GM12878 (cell line): ENCODE measurements at regions not wholly inside any gene's neighbourhood (a gene's known extent, or its start where the extent isn't known, plus 50 kb on each side); places are given as distances from the start of the nearest gene placed in this dataset.

Source experiments
- ATAC-seq: fragments of 200-7000 bp; cut with Tn5 transposase; 3 replicates; pipeline ENCODE4 v1.9.1; 2020; ENCODE audit warnings: mild to moderate bottlenecking, moderate library complexity
- BruUV-seq: library from RNA; stranded (reverse); fragments of 400-500 nt; replicated peaks from 2 replicates; lab custom pipeline; 2021; lab: Mats Ljungman, UMichigan
- CTCF ChIA-PET: fragments of 300-600 bp; sonication (Branson Sonifier 250); formaldehyde crosslinking; extraction: SDS; loops from one replicate; lab custom pipeline; 2021; ENCODE audit warnings: inconsistent platforms; lab: Yijun Ruan, JAX
- POLR2A ChIA-PET: fragments of 350-600 bp; formaldehyde crosslinking; extraction: SDS; loops from one replicate; lab custom pipeline; 2021; ENCODE audit warnings: inconsistent platforms; lab: Charles Lee
- RAD21 ChIA-PET: fragments of 300-600 bp; sonication (Branson Sonifier 250); formaldehyde crosslinking; loops from one replicate; lab custom pipeline; 2023; ENCODE audit warnings: antibody characterized with exemption; ENCODE audit not compliant: unreplicated experiment; lab: Charles Lee
- SMC1A ChIA-PET: fragments of 300-600 bp; sonication (Branson Sonifier 250); formaldehyde crosslinking; loops from one replicate; lab custom pipeline; 2023; ENCODE audit not compliant: unreplicated experiment, uncharacterized antibody; lab: Charles Lee
- DNase-seq: peaks from one replicate; pipeline ENCODE4 v3.0.0-alpha.2; 2011; ENCODE audit warnings: low read depth, low spot score
- FAIRE-seq: peaks from 3 replicates; lab custom pipeline; 2011; peaks lifted over from hg19 to GRCh38; lab: Jason Lieb, UNC
- H2AFZ ChIP-seq: 2 replicates; pipeline ENCODE4 v1.6.0; 2011; ENCODE audit warnings: low read depth, low read length, control low read depth; ENCODE audit not compliant: control insufficient read depth
- H3K27ac ChIP-seq: 2 replicates; pipeline ENCODE4 v1.5.1; 2011; ENCODE audit warnings: control low read depth; ENCODE audit not compliant: control insufficient read depth, insufficient read depth
- H3K27me3 ChIP-seq, 2 experiments: replicated peaks in 1 of 2; 2 replicates each; pipeline versions ENCODE4 v1.6.0 to v1.6.1; 2011; ENCODE audit warnings: low read length in 1 of 2; ENCODE audit not compliant: control insufficient read depth in 2 of 2, insufficient read depth in 2 of 2
- H3K36me3 ChIP-seq, 2 experiments: 2 replicates each; pipeline ENCODE4 v1.5.1; 2011; ENCODE audit warnings: low read length in 1 of 2; ENCODE audit not compliant: control insufficient read depth in 2 of 2, insufficient read depth in 2 of 2
- H3K4me1 ChIP-seq: 2 replicates; pipeline ENCODE4 v1.6.1; 2011; ENCODE audit warnings: mild to moderate bottlenecking, low read length, moderate library complexity, mixed read lengths; ENCODE audit not compliant: control insufficient read depth, insufficient read depth
- H3K4me2 ChIP-seq: 2 replicates; pipeline ENCODE4 v1.6.0; 2011; ENCODE audit warnings: control low read depth; ENCODE audit not compliant: control insufficient read depth, insufficient read depth
- H3K4me3 ChIP-seq: fragments of 200-600 bp; sonication (generic); 2 replicates; pipeline ENCODE4 v1.5.1; 2016
- H3K79me2 ChIP-seq: 2 replicates; pipeline ENCODE4 v1.6.0; 2011; ENCODE audit warnings: low read length; ENCODE audit not compliant: control insufficient read depth, insufficient read depth
- H3K9ac ChIP-seq: 2 replicates; pipeline ENCODE4 v1.8.0; 2011; ENCODE audit warnings: low read length, control low read depth, mixed read lengths; ENCODE audit not compliant: control insufficient read depth, insufficient read depth
- H3K9me3 ChIP-seq: replicated peaks from 3 replicates; pipeline ENCODE4 v1.5.1; 2011; ENCODE audit warnings: mild to moderate bottlenecking, low read length; ENCODE audit not compliant: control insufficient read depth, insufficient read depth
- H4K20me1 ChIP-seq: 2 replicates; pipeline ENCODE4 v1.6.0; 2011; ENCODE audit not compliant: control insufficient read depth, insufficient read depth
- CREB1 ChIP-seq: IDR thresholded peaks from 2 replicates; pipeline ENCODE4 v1.6.1; 2012; ENCODE audit warnings: low read depth, mild to moderate bottlenecking, inconsistent platforms
- CREM ChIP-seq: IDR thresholded peaks from 2 replicates; pipeline ENCODE4 v1.6.1; 2014; ENCODE audit warnings: antibody characterized with exemption, low read depth
- HDAC2 ChIP-seq: fragments of 200-600 bp; sonication (generic); IDR thresholded peaks from 2 replicates; pipeline ENCODE4 v1.6.1; 2017
- IKZF1 ChIP-seq: fragments of 450-650 bp; conservative IDR thresholded peaks from 2 replicates; pipeline ENCODE4 v1.6.1; 2017; ENCODE audit warnings: antibody characterized with exemption, mild to moderate bottlenecking
- IRF4 ChIP-seq: IDR thresholded peaks from 2 replicates; pipeline ENCODE4 v1.6.1; 2011; ENCODE audit warnings: low read depth, low read length
- LARP7 ChIP-seq: fragments of 450-650 bp; IDR thresholded peaks from 2 replicates; pipeline ENCODE4 v1.6.1; 2017; ENCODE audit warnings: mild to moderate bottlenecking
- PML ChIP-seq: IDR thresholded peaks from 2 replicates; pipeline ENCODE4 v1.6.1; 2012; ENCODE audit warnings: low read length, inconsistent platforms
- POLR2A ChIP-seq: IDR thresholded peaks from 2 replicates; pipeline ENCODE4 v1.6.1; 2011; ENCODE audit warnings: low read depth, mild to moderate bottlenecking, low read length
- SMAD1 ChIP-seq: fragments of 450-650 bp; IDR thresholded peaks from 2 replicates; pipeline ENCODE4 v1.6.1; 2018; ENCODE audit warnings: mild to moderate bottlenecking, low read depth; ENCODE audit not compliant: partially characterized antibody
- WGBS: methylation state at CpG from one replicate; pipeline ENCODE4 v1.1.6; 2016; ENCODE audit warnings: low lambda C conversion rate; ENCODE audit not compliant: insufficient replicate concordance, insufficient coverage; ENCODE audit errors: missing lambda C conversion rate; 5-methylcytosine and 5-hydroxymethylcytosine counted together
- in situ Hi-C: fragments of 300-500 bp; cut with MboI; formaldehyde crosslinking; loops from 9 replicates; pipeline ENCODE4 v1.14.3; 2018; ENCODE audit warnings: mixed read lengths
- intact Hi-C: fragments of 100-400 bp; cut with micrococcal nuclease; formaldehyde crosslinking; loops from one replicate; pipeline ENCODE4 v1.14.2; 2022; ENCODE audit not compliant: unreplicated experiment
- TF ChIP-seq, protein P1 (sequence below): fragments of 450-650 bp; IDR thresholded peaks from 2 replicates; pipeline ENCODE4 v1.6.1; 2017; ENCODE audit warnings: mild to moderate bottlenecking
- TF ChIP-seq, protein P2 (sequence below): IDR thresholded peaks from 2 replicates; pipeline ENCODE4 v1.6.1; 2011; ENCODE audit warnings: mild to moderate bottlenecking, low read depth, low read length, moderate library complexity; ENCODE audit not compliant: insufficient replicate concordance

DNA sequence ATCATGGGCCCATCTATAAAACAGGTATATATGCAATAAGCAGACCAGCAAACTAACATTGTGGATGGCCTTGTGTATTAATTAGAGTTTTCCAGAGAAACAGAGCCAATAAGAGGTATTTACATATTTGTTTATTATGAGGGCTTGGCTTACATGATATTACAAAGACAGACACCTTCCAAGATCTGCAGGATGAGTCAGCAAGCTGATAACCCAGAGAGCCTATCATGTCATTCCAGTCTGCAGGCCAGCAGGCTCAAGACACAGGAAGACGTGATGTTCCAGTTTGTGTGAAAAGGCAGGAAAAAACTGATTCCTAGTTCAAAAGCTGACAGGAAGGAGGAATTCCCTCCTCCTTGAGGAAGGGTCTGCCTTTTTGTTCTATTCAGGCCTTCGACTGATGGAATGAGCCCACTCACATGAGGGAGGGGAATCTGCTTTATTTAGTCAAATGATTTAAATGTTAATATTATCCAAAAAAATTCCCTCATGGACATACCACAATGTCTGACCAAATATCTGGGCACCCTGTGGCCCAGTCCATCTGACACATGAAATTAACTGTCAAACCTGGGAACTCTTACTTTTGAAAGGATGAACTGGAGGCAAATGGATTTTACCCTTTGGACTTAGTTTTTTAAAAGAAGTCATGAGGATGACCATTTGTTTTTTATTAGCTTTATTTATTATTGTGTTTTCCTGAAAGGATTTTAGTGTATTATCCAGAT is 161.2 kb upstream of the CHD1 start (continued):
- TF ChIP-seq, protein P1, sequence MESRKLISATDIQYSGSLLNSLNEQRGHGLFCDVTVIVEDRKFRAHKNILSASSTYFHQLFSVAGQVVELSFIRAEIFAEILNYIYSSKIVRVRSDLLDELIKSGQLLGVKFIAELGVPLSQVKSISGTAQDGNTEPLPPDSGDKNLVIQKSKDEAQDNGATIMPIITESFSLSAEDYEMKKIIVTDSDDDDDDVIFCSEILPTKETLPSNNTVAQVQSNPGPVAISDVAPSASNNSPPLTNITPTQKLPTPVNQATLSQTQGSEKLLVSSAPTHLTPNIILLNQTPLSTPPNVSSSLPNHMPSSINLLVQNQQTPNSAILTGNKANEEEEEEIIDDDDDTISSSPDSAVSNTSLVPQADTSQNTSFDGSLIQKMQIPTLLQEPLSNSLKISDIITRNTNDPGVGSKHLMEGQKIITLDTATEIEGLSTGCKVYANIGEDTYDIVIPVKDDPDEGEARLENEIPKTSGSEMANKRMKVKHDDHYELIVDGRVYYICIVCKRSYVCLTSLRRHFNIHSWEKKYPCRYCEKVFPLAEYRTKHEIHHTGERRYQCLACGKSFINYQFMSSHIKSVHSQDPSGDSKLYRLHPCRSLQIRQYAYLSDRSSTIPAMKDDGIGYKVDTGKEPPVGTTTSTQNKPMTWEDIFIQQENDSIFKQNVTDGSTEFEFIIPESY = no peak
- no peak for TF ChIP-seq HDAC2
- no peak for TF ChIP-seq IRF4
- no peak for TF ChIP-seq POLR2A
- TF ChIP-seq LARP7 = no peak
- no peak for TF ChIP-seq CREB1
- TF ChIP-seq, all 136 proteins: peak for 0

DNA sequence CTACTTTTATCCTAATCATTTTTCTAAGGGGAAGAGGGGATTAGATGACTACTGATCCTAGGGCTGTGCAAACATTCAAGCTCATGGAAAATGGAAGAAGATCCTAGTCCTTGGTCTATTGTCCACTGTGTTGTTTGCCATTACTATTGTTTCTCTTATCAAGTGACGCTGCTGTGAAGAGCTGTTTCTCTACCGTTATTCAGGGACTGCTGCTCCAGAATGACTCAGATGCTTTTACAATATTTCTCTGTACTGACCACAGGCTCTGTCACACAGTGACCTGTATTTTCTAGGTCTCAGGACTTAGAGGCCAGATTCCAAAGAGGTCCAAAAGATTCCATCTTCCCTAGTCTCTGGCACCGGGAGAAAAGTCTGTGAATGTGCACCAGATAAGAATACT is 159.5 kb upstream of the CHD1 start:
- Histone ChIP-seq H3K4me2 (no peak overlapping the region), H3K4me3 (no peak overlapping the region), H3K4me1 (no peaks in the 10 kb centered on the region), H3K27ac (no peak overlapping the region), H3K36me3 (no peaks in the 10 kb centered on the region), H3K9me3 (no peaks in the 10 kb centered on the region), H2AFZ (no peak overlapping the region), H3K9ac (no peak overlapping the region), H4K20me1 (no peaks in the 10 kb centered on the region), H3K27me3 (no peaks in the 10 kb centered on the region), H3K79me2 (no peaks in the 10 kb centered on the region)
- SMC1A ChIA-PET = interaction anchor here (1.3 kb wide), 1 partner anchor 300 kb away, joined by 3 read pairs; no protein-coding TSS in a partner anchor
- no TSS peak for BruUV-seq
- in situ Hi-C loops = no loop called here
- RAD21 ChIA-PET = no interaction called here
- FAIRE-seq (no peak), DNase-seq (no peak), ATAC-seq (peak; percentile 45)
- POLR2A ChIA-PET = no interaction called here
- TF ChIP-seq, protein P2, sequence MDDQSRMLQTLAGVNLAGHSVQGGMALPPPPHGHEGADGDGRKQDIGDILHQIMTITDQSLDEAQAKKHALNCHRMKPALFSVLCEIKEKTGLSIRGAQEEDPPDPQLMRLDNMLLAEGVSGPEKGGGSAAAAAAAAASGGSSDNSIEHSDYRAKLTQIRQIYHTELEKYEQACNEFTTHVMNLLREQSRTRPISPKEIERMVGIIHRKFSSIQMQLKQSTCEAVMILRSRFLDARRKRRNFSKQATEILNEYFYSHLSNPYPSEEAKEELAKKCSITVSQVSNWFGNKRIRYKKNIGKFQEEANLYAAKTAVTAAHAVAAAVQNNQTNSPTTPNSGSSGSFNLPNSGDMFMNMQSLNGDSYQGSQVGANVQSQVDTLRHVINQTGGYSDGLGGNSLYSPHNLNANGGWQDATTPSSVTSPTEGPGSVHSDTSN = no peak
- TF ChIP-seq SMAD1 = no peak
- no peak for TF ChIP-seq PML
- no peak for TF ChIP-seq IKZF1
- no peak for TF ChIP-seq CREM
- CTCF ChIA-PET = interaction anchor here (0.9 to 1.7 kb wide), 5 partner anchors 10 to 437 kb away, joined by 3 to 7 read pairs (median 4); no protein-coding TSS in a partner anchor
- WGBS = 7% methylated on average over 3 of the region's 3 CpGs
- intact Hi-C loops = no loop called here
